GM21528 (cell line): ENCODE measurements at regions not wholly inside any gene's neighbourhood (a gene's known extent, or its start where the extent isn't known, plus 50 kb on each side); places are given as distances from the start of the nearest gene placed in this dataset.
A peak's percentile ranks its signal among the peaks of the same experiment; 100 is the strongest.
"Not testable (repeated sequence)": the region's sequence is repeated elsewhere in the genome, so short reads cannot be mapped to it uniquely, and the experiment has no call there.

ENCODE experiments used
- ATAC-seq: cut with Tn5 transposase; IDR thresholded peaks from one replicate; pipeline ENCODE4 v1.9.1; 2021; ENCODE audit warnings: mild to moderate bottlenecking, moderate library complexity; ENCODE audit not compliant: unreplicated experiment, low FRiP score

- no peak for ATAC-seq
Observed at GRCh38 chr10:4162571-4163286, 377.7 kb upstream of the KLF6 start.

DNA sequence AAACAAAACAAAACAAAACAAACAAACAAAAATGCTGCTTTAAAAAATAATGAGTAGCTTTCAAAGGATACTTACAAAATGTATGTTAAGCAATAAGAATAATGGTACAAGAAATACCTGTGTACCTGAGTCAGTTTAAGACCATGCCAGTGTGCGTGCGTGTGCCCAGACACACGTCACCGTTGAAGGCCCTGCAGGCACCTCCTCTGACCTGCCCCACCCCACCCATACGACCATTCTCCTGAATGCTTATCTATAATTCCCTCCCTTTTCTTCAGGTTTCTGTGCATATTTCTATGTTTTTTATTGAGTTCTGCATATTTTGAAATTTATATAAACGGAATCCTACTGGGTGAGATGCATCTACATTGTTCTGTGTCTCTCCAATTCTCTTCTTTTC lies 374.2 kb upstream of the KLF6 start:
- ATAC-seq, result no peak

- no peak for ATAC-seq
Observed at GRCh38 chr10:4154191-4154715, 369.2 kb upstream of the KLF6 start.

DNA sequence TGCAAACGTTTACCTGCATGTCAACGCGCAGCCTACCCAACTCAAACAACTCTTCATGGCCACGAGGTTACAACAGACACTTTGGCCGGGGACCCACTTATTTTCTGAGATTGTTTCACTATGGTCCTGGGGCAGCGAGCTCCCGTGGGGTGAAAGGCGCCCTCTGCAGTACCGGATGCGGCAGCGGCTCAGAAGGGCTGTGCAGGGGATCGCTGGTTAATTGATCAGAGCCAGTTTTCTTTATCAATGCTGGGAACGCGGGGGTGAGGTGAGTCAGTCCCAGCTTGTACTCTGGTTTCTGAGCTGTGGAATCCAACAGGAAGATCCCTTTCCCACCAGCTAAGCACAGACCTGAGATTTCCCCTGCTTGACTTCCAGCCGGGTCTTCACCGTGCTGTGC lies 366.5 kb upstream of the KLF6 start:
- no peak for ATAC-seq

- no peak for ATAC-seq
Observed at GRCh38 chr10:4150676-4151075, 365.7 kb upstream of the KLF6 start.

GRCh38 chr10:4149460-4149859 lies 364.5 kb upstream of the KLF6 start:
- not testable (repeated sequence) for ATAC-seq

DNA sequence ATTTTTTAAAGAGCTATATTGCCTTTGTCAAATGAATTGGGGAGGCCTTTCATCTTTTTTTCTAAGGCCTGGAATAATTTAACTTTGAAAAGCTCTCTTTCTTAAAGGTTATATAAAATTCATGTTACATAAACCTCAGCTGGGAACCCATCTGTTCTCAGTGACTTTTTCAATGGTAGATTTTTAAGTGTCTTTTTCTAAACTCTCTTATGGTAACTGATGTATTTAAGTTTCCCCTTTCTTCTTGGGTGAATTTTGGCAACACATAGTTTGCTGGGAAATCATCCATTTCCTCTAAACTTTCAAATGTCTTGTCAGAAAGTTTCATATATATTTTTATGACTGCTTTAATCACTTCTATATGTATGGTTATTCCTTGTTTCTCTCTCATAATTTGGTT lies 362.2 kb upstream of the KLF6 start:
- ATAC-seq, result no peak

DNA sequence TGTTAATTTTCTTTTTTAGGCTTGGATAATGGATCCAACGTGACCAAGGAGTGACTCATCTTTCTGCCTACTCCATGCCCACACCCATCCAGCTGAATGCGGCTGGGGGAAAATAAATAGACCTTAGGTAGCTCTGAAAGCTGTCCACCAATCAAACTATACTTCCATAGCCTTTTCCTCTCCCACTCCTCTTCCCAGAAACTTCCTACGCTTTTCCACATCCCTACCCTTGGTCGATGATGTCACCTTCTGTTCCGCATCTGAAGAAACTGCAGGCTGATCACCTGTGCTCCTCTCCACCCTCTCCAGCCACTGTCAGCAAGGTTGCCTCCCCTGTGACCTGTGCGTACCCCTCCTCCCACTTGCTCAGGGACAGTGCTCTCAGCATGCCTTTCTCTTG lies 359.8 kb upstream of the KLF6 start:
- no peak for ATAC-seq

DNA sequence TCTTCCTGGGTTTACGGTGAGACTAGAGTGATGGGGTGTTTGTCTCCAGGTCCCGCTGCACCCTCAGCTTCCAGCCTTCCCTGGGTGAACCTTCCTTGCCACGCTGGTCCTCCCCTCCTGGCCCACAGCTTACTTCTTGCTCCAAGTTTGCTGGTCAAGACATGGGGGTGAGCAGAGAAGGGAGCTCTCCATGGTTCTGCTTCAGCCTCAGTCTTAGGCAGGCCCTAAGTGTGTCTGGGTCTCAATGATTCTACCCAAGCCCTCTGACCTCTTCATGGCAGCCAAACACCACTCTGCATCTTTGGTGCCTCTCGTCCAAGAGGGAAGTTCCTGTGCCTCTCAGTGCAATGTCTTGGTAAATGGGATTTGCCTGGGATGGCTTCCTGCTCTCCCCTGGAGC lies 356.5 kb upstream of the KLF6 start:
- no peak for ATAC-seq

DNA sequence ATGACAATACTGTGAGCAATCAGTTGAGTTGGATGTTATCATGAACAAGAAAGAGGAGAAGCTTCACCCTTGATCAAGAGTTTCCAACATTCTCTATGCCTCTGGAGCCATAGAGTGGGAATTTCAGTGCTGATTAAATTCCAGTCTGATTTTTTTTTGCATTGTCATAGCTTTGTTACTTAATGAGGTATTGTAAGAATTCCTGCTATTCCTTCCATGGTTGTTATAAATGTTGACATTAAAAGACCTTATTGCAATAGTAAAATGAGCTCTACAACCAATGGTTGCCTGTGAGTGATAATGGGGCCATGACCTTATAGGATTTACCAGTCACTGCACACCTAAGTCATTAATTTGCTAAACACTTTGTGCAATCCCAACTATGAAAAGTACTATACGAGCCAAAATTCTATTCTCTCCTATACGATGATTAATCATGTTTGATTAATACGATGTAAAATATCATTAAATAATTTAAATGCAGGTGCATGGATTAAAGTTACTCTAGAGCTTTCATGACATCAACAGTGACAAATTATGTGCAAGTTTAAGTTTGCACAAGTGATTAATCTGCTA lies 353.2 kb upstream of the KLF6 start:
- ATAC-seq, result no peak

- no peak for ATAC-seq
Observed at GRCh38 chr10:4137299-4137698, 352.3 kb upstream of the KLF6 start.

GRCh38 chr10:4136121-4136520 lies 351.1 kb upstream of the KLF6 start:
- peak; percentile 82 for ATAC-seq

GRCh38 chr10:4132216-4132556 lies 347.2 kb upstream of the KLF6 start:
- no peak for ATAC-seq

DNA sequence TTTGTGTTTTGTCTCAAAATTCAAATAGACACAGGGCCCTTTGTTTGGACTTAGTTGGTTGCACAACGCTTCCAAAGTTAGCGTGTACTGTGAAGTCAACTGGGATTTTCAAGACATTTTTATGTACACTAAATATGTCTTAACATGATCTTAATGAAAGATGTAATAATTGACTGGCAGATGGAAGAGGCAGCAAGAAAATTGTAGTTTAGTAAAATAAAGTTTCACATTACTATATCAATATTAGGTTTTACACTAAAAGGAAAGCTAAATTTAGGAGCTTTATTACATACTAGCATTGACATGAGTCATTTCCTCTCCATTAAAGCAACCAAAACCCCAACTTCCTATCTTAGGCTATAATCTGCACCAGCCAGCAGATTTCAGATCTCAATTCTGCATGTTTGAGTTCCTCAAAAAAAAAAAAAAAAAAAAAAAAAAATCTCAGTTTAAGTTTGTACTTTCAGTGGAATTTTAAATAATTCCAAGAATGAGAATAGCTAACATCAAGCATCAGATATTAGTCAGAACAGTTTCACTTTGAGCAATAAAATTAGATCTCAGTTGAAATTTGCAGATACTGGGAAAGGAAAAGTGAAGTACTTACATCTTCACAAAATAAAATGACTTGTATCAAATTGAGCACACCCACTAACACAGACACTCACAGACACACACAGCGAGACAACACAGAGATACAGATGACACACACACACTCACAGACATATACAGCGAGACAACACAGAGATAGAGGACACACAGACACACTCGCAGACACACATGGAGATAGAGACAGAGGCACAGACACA lies 346.6 kb upstream of the KLF6 start:
- ATAC-seq, result peak; percentile 71

DNA sequence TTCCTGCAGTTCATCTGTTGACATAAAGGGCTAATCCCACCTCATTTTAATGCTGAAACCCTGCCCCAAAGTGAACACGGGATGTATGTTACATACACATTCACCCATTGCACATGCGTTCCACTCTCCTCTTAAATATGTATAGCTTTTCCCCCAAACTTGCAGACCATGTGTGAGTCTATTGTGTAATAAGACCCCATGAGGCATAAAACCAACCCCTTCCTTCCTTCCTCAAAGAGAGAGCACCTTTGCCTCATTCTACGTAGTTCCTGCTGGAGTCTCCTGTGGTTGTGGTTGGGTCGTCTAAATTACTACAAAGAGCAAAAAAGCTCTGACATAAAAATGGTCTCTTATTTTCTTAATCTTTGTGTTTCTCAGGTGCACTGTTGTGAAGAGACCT lies 345.7 kb upstream of the KLF6 start:
- no peak for ATAC-seq

DNA sequence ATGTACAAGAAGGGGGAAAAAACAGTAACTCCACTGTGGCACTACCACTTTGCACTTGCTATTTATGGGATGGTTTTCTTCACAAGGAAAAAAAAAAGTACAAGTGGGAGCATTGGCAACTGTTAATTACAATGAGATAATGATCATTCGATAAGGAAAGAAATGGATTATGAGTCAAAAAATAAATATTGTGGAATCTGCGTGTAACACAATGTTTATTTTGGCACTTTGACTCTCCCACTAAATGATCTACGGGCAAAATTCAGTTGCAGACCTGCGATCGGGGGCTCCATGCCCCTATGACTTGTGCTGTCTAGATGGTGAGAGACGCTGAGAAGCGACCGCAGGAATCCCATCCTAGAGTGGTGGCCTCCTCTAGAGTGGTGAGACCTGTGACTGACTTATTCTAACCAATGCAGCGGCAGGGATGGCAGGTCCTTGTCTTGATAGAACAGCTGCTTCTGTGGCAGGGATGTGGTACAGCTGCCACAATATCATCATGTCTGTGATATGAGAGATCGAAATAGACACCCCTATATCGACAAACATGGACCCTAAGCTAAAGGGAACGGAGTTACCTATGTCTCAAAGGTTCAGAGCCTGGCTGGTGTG lies 345.0 kb upstream of the KLF6 start:
- no peak for ATAC-seq

GRCh38 chr10:4127518-4128315 lies 342.7 kb upstream of the KLF6 start:
- peak; percentile 59 for ATAC-seq

- no peak for ATAC-seq
Observed at GRCh38 chr10:4125776-4126175, 340.8 kb upstream of the KLF6 start.

- ATAC-seq, result peak; percentile 78
Observed at GRCh38 chr10:4121502-4122380, 336.7 kb upstream of the KLF6 start.
